ENCODE measurements at regions not wholly inside any gene's neighbourhood (a gene's known extent, or its start where the extent isn't known, plus 50 kb on each side); places are given as distances from the start of the nearest gene placed in this dataset.
"Not testable (repeated sequence)": the region's sequence is repeated elsewhere in the genome, so short reads cannot be mapped to it uniquely, and the experiment has no call there.

GRCh38 chr13:81596224-81596753 lies 1255.4 kb upstream of the SPRY2 start:
- no peak for FAIRE-seq

- FAIRE-seq, result no peak
Measured at GRCh38 chr13:81591528-81592220, 1250.7 kb upstream of the SPRY2 start.

GRCh38 chr13:81582381-81582780 lies 1241.5 kb upstream of the SPRY2 start:
- FAIRE-seq, result no peak

- FAIRE-seq, result no peak
Measured at GRCh38 chr13:81577601-81578195, 1236.8 kb upstream of the SPRY2 start.

- no peak for FAIRE-seq
Measured at GRCh38 chr13:81568824-81569223, 1227.9 kb upstream of the SPRY2 start.

- no peak for FAIRE-seq
Measured at GRCh38 chr13:81565849-81566248, 1224.9 kb upstream of the SPRY2 start.

- no peak for FAIRE-seq
Measured at GRCh38 chr13:81563091-81563490, 1222.2 kb upstream of the SPRY2 start.

- no peak for FAIRE-seq
Measured at GRCh38 chr13:81562598-81562997, 1221.7 kb upstream of the SPRY2 start.

GRCh38 chr13:81551036-81551435 lies 1210.1 kb upstream of the SPRY2 start:
- no peak for FAIRE-seq

- not testable (repeated sequence) for FAIRE-seq
Measured at GRCh38 chr13:81546294-81546693, 1205.4 kb upstream of the SPRY2 start.

GRCh38 chr13:81540777-81541176 lies 1199.9 kb upstream of the SPRY2 start:
- no peak for FAIRE-seq

GRCh38 chr13:81539643-81540150 lies 1198.8 kb upstream of the SPRY2 start:
- FAIRE-seq, result no peak

GRCh38 chr13:81498969-81499368 lies 1158.0 kb upstream of the SPRY2 start:
- no peak for FAIRE-seq

GRCh38 chr13:81493144-81493543 lies 1152.2 kb upstream of the SPRY2 start:
- FAIRE-seq, result no peak

GRCh38 chr13:81492449-81492848 lies 1151.5 kb upstream of the SPRY2 start:
- no peak for FAIRE-seq

GRCh38 chr13:81488021-81488420 lies 1147.1 kb upstream of the SPRY2 start:
- FAIRE-seq, result no peak

- no peak for FAIRE-seq
Measured at GRCh38 chr13:81487151-81487550, 1146.2 kb upstream of the SPRY2 start.

- no peak for FAIRE-seq
Measured at GRCh38 chr13:81480634-81481033, 1139.7 kb upstream of the SPRY2 start.

- no peak for FAIRE-seq
Measured at GRCh38 chr13:81473366-81473899, 1132.5 kb upstream of the SPRY2 start.

GRCh38 chr13:81458170-81458569 lies 1117.2 kb upstream of the SPRY2 start:
- FAIRE-seq, result no peak

- no peak for FAIRE-seq
Measured at GRCh38 chr13:81446441-81446840, 1105.5 kb upstream of the SPRY2 start.

- FAIRE-seq, result no peak
Measured at GRCh38 chr13:81442904-81443303, 1102.0 kb upstream of the SPRY2 start.

- no peak for FAIRE-seq
Measured at GRCh38 chr13:81425286-81425685, 1084.4 kb upstream of the SPRY2 start.

- no peak for FAIRE-seq
Measured at GRCh38 chr13:81409284-81409683, 1068.4 kb upstream of the SPRY2 start.

All from G401.6 (cell line).